HL-60 (cell line): ENCODE measurements at regions not wholly inside any gene's neighbourhood (a gene's known extent, or its start where the extent isn't known, plus 50 kb on each side); places are given as distances from the start of the nearest gene placed in this dataset.
"Not testable (repeated sequence)": the region's sequence is repeated elsewhere in the genome, so short reads cannot be mapped to it uniquely, and the experiment has no call there.

Experiments
- CTCF ChIP-seq: IDR thresholded peaks from one replicate; pipeline ENCODE4 v1.5.1; 2011; ENCODE audit warnings: low read length, control low read depth, inconsistent platforms; ENCODE audit not compliant: insufficient read depth
- GABPA ChIP-seq: IDR thresholded peaks from 2 replicates; pipeline ENCODE4 v1.6.1; 2012; ENCODE audit warnings: low read depth
- POLR2AphosphoS5 ChIP-seq: IDR thresholded peaks from 2 replicates; pipeline ENCODE4 v1.6.1; 2012; ENCODE audit warnings: low read depth
- REST ChIP-seq: IDR thresholded peaks from 2 replicates; pipeline ENCODE4 v1.6.1; 2012; ENCODE audit warnings: low read depth; ENCODE audit not compliant: insufficient replicate concordance
- SPI1 ChIP-seq: IDR thresholded peaks from 2 replicates; pipeline ENCODE4 v1.6.1; 2012; ENCODE audit warnings: low read depth, mild to moderate bottlenecking, borderline replicate concordance

- TF ChIP-seq CTCF, POLR2AphosphoS5, GABPA, SPI1, REST: not testable (repeated sequence)
Observed at GRCh38 chr12:17855548-17855947, 234.4 kb downstream of the RERGL start.
